Stimulated activated CD4-positive, alpha-beta T cell treated with anti-CD3 and anti-CD28 coated beads, Interleukin-2, amount 100 ng/mL, for 24 hours (primary cell): ENCODE measurements at regions not wholly inside any gene's neighbourhood (a gene's known extent, or its start where the extent isn't known, plus 50 kb on each side); places are given as distances from the start of the nearest gene placed in this dataset.
A peak's percentile ranks its signal among the peaks of the same experiment; 100 is the strongest.
"Not testable (repeated sequence)": the region's sequence is repeated elsewhere in the genome, so short reads cannot be mapped to it uniquely, and the experiment has no call there.

Source experiments
- DNase-seq, 2 donors: peaks; one replicate each; pipeline ENCODE4 v3.0.0-alpha.2; 2020

- DNase-seq, result not testable (repeated sequence)
Observed at GRCh38 chr9:42656789-42657188, 473.3 kb downstream of the SPATA31A6 start.

DNA sequence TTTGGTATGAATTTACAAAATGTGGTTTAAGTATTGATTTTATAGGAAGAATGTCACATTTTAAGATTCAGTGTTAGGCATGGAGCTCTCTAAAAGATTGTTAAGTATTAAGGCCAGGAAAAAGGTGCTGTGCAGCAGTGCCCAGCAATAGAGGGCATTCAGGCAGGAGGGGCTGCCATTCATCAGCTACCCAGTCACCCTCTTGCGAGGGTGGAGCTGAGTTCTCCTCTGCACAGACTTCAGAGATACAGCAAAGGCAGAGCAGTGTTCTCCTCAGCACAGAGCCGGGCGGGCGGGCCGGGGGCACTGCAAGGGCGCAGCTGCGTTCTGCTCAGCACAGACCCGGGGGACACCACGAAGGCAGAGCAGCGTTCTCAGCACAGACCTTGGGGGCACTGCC lies 474.0 kb downstream of the SPATA31A6 start:
- not testable (repeated sequence) for DNase-seq

DNA sequence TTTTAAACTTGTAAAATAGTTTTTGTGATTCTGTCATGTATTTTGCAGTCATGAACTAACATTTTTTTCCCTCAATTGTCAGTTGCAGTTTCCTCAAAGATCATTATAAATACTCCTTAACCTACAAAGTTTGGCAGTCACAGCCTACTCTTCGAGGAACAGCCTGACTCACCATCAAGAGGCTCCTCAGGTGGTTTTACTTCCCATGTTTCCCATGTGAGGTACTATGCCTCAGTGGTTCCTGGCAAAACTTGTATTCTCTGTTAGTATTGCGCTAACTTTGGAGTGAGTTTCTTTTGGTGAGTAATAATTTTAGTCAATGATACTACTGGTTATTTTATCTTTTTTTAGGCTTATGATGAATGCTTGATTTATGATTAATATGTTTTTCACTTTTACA lies 513.7 kb downstream of the SPATA31A6 start:
- not testable (repeated sequence) for DNase-seq

DNA sequence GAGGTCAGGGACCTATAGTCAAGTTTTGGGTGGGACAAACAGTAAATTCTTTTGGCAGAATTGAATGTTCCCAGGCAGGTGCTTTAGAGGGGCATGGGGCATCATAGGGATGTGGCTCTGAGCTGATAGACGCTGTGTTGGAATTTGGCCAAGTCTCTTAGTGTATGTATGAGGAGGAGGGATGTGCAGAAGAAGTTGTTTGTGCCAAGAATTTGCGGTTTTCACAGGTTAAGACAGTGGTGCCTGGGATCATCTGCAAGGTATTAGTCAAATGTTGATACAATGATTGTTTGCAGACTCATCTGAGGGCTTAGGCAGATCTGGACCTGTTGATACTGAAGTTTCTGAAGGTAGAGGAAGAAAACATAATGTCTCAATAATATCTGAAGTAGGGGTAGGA lies 519.4 kb downstream of the SPATA31A6 start:
- DNase-seq, result not testable (repeated sequence)

GRCh38 chr9:42724841-42725835 lies 541.7 kb downstream of the SPATA31A6 start:
- peak in 1 of 2 donors; percentile 13 for DNase-seq

DNA sequence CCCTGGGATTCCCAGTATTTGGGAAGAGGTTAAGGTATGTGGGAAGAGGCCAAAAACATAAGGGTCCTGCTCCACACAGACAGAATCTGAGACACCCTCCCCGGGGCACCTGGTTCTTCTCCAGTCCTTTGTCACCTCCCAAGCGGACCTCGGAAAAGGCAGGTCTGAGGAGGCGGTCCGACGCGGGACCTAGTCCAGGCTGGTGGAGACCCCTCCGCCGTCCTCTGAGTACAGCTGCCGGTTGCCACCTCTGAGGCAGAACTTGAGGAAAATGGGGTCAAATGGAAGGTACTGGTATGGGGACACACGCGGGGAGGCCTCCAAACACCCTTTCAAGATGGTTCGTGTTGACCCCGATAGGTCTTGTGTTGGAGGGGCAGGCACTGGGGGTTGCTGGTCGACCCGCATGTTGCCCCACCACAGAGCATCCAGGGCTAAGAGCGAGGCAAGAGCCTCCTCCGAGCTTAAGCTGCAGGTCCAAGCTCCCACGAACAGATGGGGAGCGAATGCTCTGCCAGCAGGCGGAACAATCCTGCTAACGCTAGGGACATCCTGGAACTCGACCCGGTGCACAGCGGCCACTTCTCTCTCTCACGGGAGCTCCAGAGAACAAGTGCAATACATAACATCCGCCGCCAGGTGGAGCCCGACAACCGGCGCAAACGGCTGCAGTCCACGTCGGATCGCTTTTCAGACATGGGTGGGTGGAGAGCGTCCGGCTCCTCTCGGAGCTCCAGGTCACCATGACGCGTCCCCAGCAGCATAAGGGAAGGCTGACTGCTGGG lies 559.8 kb downstream of the SPATA31A6 start:
- DNase-seq, result peak; percentile 62 to 72

- not testable (repeated sequence) for DNase-seq
Observed at GRCh38 chr9:42757251-42757650, 573.8 kb downstream of the SPATA31A6 start.

GRCh38 chr9:42759320-42759719 lies 575.9 kb downstream of the SPATA31A6 start:
- not testable (repeated sequence) for DNase-seq

- DNase-seq, result not testable (repeated sequence)
Observed at GRCh38 chr9:42782201-42782600, 598.7 kb downstream of the SPATA31A6 start.

DNA sequence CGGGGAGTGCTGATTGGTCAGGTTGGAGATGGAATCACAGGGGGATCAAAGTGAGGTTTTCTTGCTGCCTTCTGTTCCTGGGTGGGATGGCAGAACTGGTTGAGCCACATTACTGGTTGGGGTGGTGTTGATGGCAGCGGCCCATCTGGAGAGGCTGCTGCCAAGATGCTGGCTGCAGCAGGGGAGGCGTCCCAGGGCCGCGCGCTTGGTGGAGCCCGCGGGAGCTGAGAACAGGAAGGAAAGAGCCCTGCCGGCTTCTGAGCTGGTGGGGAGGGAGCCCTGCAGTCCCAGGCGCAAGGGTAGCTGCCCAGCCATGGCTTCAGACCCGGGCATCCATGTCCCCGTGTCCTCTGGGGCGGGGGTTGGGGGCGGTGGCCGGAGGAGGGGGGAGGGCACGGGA lies 609.3 kb downstream of the SPATA31A6 start:
- not testable (repeated sequence) for DNase-seq

- DNase-seq, result not testable (repeated sequence)
Observed at GRCh38 chr9:42798571-42798970, 615.1 kb downstream of the SPATA31A6 start.

DNA sequence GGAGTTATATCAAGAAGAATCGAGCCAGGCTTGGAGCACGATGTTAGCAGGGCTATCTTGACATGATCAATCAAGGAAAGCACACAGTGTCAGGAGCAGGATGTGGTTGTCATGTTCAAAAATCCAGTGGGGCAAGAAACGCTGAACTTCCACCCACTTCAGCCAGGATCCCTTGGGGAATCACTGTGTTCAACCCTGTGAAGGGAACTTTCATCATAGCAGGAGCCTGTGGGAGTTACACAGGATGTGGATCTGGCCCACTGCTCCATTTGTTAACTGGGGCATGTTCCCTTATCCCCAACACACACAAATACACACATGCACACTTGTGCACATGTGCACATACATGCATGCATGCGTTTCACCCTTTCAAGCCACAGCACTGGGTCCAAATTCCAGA lies 619.3 kb downstream of the SPATA31A6 start:
- not testable (repeated sequence) for DNase-seq

- DNase-seq, result not testable (repeated sequence)
Observed at GRCh38 chr9:42806674-42807073, 623.2 kb downstream of the SPATA31A6 start.

GRCh38 chr9:42821468-42821867 lies 638.0 kb downstream of the SPATA31A6 start:
- not testable (repeated sequence) for DNase-seq

- DNase-seq, result not testable (repeated sequence)
Observed at GRCh38 chr9:42848156-42848555, 664.7 kb downstream of the SPATA31A6 start.

- DNase-seq, result not testable (repeated sequence)
Observed at GRCh38 chr9:42850896-42851693, 667.6 kb downstream of the SPATA31A6 start.

DNA sequence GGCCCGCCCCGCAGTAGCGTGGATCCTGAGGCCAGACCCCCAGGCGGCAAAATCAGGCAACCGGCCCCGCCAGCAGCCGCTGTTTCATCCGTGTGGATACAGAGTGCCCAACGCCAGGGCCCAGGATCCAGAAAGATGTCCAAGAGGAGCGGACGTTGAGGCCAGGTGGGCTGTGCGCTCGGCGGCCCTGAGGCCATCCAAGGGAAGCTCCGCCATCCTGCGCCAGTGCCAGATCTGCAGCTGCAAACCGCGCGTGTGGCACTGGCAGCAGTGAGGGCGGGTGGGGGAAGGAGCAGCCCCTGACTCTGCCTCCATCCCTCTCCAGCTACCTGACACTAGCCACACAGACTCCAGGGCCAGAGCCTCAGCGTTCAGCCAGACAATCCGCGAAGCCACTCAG lies 668.2 kb downstream of the SPATA31A6 start:
- DNase-seq, result not testable (repeated sequence)

DNA sequence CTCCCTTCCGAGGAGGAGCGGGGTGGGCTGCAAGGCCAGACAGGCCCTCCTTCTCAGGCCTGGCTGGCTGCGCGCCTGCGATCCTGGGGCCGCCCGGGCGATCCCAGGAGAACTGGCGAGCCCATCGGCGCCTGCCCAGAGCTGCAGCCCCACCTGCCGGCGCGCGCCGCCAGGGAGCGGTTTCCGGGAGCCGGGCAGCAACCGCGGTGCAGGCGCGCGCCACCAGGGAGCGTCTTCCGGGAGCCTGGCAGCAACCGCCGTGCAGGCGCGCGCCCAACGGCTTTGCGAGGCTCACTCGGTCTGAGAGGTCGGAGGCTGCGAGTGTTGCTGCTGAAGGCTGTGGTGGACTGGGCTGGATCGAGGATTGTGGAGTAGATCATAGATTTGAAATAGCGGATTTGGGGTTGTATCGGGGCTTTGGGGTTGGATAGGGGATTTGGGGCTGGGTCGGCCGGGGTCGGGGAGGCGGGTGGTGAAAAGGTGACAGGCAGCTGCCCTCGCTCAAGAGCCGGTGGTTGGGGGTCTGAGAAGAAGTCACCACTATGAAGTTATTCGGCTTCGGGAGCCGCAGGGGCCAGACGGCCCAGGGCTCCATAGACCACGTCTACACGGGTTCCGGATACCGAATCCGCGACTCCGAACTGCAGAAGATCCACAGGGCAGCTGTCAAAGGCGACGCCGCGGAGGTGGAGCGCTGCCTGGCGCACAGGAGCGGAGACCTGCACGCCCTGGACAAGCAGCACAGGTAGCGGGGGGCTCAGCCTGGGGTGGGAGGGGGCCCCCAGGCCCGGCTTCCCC lies 668.9 kb downstream of the SPATA31A6 start:
- peak in 1 of 2 donors; percentile 10 for DNase-seq

GRCh38 chr9:42860133-42860532 lies 676.7 kb downstream of the SPATA31A6 start:
- not testable (repeated sequence) for DNase-seq

DNA sequence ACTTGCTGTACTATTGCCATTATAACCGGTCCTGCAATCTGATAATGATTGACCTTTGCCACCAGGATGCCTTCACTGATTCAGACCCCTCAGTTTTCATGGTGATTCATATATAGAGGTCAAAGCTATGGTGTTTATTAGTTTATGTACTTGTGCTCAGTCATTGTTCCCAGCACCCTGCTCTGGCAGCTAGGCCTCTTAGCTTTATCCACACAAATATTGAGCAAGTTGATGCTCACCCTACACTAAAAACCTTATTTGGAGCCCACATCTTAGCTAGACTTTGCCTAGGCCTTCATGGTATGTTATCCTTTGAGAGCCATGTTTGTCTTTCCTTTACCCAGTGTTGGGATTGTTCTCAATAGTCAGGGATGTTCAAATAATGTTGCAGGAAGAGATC lies 679.0 kb downstream of the SPATA31A6 start:
- DNase-seq, result not testable (repeated sequence)
